H9 (cell line): ENCODE measurements at regions not wholly inside any gene's neighbourhood (a gene's known extent, or its start where the extent isn't known, plus 50 kb on each side); places are given as distances from the start of the nearest gene placed in this dataset.
A peak's percentile ranks its signal among the peaks of the same experiment; 100 is the strongest.

Source experiments
- DNase-seq: peaks from one replicate; pipeline ENCODE4 v3.0.0-alpha.2; 2017
- H2AFZ ChIP-seq: one replicate; pipeline ENCODE4 v1.6.1; 2013; ENCODE audit warnings: mild to moderate bottlenecking, low read length, control low read depth, moderate library complexity
- H2AK5ac ChIP-seq: 2 replicates; pipeline ENCODE4 v1.6.1; 2013; ENCODE audit warnings: low read length, control low read depth, mixed read lengths; ENCODE audit not compliant: insufficient read length
- H2BK120ac ChIP-seq: one replicate; pipeline ENCODE4 v1.6.1; 2013; ENCODE audit warnings: low read depth, mild to moderate bottlenecking, low read length, control low read depth, inconsistent platforms; ENCODE audit not compliant: poor library complexity, severe bottlenecking
- H2BK12ac ChIP-seq: 2 replicates; pipeline ENCODE4 v1.6.1; 2013; ENCODE audit warnings: low read length, control low read depth, mixed read lengths, low read depth; ENCODE audit not compliant: insufficient read length
- H2BK15ac ChIP-seq: 2 replicates; pipeline ENCODE4 v1.6.1; 2013; ENCODE audit warnings: low read depth, low read length, control low read depth
- H2BK20ac ChIP-seq: one replicate; pipeline ENCODE4 v1.6.1; 2013; ENCODE audit warnings: low read depth, mild to moderate bottlenecking, low read length, control low read depth, inconsistent platforms; ENCODE audit not compliant: poor library complexity, severe bottlenecking
- H2BK5ac ChIP-seq: 2 replicates; pipeline ENCODE4 v1.6.1; 2013; ENCODE audit warnings: low read length, control low read depth, mixed read lengths; ENCODE audit not compliant: insufficient read length
- H3K14ac ChIP-seq: 2 replicates; pipeline ENCODE4 v1.6.1; 2013; ENCODE audit warnings: low read length, control low read depth; ENCODE audit not compliant: insufficient read depth
- H3K18ac ChIP-seq: 2 replicates; pipeline ENCODE4 v1.6.1; 2013; ENCODE audit warnings: low read depth, mild to moderate bottlenecking, mixed read lengths, low read length, control low read depth; ENCODE audit not compliant: insufficient read length
- H3K23ac ChIP-seq: 2 replicates; pipeline ENCODE4 v1.6.1; 2013; ENCODE audit warnings: low read length, control low read depth, mixed read lengths, low read depth; ENCODE audit not compliant: insufficient read length
- H3K23me2 ChIP-seq: 2 replicates; pipeline ENCODE4 v1.6.1; 2013; ENCODE audit warnings: low read depth, mild to moderate bottlenecking, mixed read lengths, low read length, control low read depth; ENCODE audit not compliant: insufficient read length, poor library complexity, severe bottlenecking
- H3K27ac ChIP-seq: 2 replicates; pipeline ENCODE4 v1.5.1; 2013; ENCODE audit warnings: low read length, control low read depth, mixed read lengths, low read depth; ENCODE audit not compliant: insufficient read length
- H3K27me3 ChIP-seq: 2 replicates; pipeline ENCODE4 v1.6.1; 2013; ENCODE audit warnings: low read length, control low read depth, inconsistent platforms; ENCODE audit not compliant: insufficient read depth
- H3K4ac ChIP-seq: 2 replicates; pipeline ENCODE4 v1.6.1; 2013; ENCODE audit warnings: low read depth, mild to moderate bottlenecking, control low read depth, inconsistent platforms, low read length, moderate library complexity
- H3K4me1 ChIP-seq: 2 replicates; pipeline ENCODE4 v1.6.1; 2013; ENCODE audit warnings: low read length, control low read depth, inconsistent platforms; ENCODE audit not compliant: insufficient read depth
- H3K4me2 ChIP-seq: 2 replicates; pipeline ENCODE4 v1.6.1; 2013; ENCODE audit warnings: low read length, control low read depth, mixed read lengths; ENCODE audit not compliant: insufficient read length, insufficient read depth
- H3K56ac ChIP-seq: 2 replicates; pipeline ENCODE4 v1.6.1; 2013; ENCODE audit warnings: low read depth, mild to moderate bottlenecking, mixed read lengths, low read length, control low read depth; ENCODE audit not compliant: insufficient read length
- H3K79me1 ChIP-seq: 2 replicates; pipeline ENCODE4 v1.6.1; 2013; ENCODE audit warnings: low read depth, mild to moderate bottlenecking, moderate library complexity, low read length, control low read depth, inconsistent platforms; ENCODE audit not compliant: insufficient read depth, poor library complexity, severe bottlenecking
- H3K79me2 ChIP-seq: 2 replicates; pipeline ENCODE4 v1.6.1; 2013; ENCODE audit warnings: low read length, control low read depth, inconsistent platforms; ENCODE audit not compliant: insufficient read depth
- H3K9ac ChIP-seq: 2 replicates; pipeline ENCODE4 v1.6.1; 2013; ENCODE audit warnings: low read length, control low read depth, mixed read lengths; ENCODE audit not compliant: insufficient read length; ENCODE audit errors: extremely low read depth
- H3K9me3 ChIP-seq: one replicate; pipeline ENCODE4 v1.6.1; 2013; ENCODE audit warnings: low read depth, low read length, inconsistent platforms; ENCODE audit not compliant: control insufficient read depth
- H3T11ph ChIP-seq: one replicate; pipeline ENCODE4 v1.6.1; 2013; ENCODE audit warnings: mild to moderate bottlenecking, low read length, control low read depth, inconsistent platforms
- H4K20me1 ChIP-seq: one replicate; pipeline ENCODE4 v1.6.1; 2013; ENCODE audit not compliant: control insufficient read depth, insufficient read length, insufficient read depth
- H4K5ac ChIP-seq: 2 replicates; pipeline ENCODE4 v1.6.1; 2013; ENCODE audit warnings: low read depth, mild to moderate bottlenecking, mixed read lengths, low read length, control low read depth; ENCODE audit not compliant: insufficient read length
- H4K8ac ChIP-seq: replicated peaks from 2 replicates; pipeline ENCODE4 v1.6.1; 2013; ENCODE audit warnings: low read length, control low read depth, mixed read lengths, low read depth; ENCODE audit not compliant: insufficient read length
- H4K91ac ChIP-seq: 2 replicates; pipeline ENCODE4 v1.6.1; 2013; ENCODE audit warnings: low read depth, mild to moderate bottlenecking, moderate library complexity, mixed read lengths, low read length, control low read depth; ENCODE audit not compliant: insufficient read length
- H3K27ac Mint-ChIP-seq, 3 experiments: 2 replicates in 2 of 3; 3 replicates in 1 of 3; pipeline ENCODE4 v1.8.0; 2020 to 2021; ENCODE audit warnings: mixed read lengths in 3 of 3, mild to moderate bottlenecking in 1 of 3, moderate library complexity in 1 of 3
- H3K27me3 Mint-ChIP-seq: 2 replicates; pipeline ENCODE4 v1.8.0; 2021; ENCODE audit warnings: low read depth, mild to moderate bottlenecking, moderate library complexity, mixed read lengths
- H3K36me3 Mint-ChIP-seq, 3 experiments: 2 replicates in 2 of 3; 3 replicates in 1 of 3; pipeline ENCODE4 v1.8.0; 2020 to 2021; ENCODE audit warnings: low read depth in 3 of 3, mixed read lengths in 3 of 3; ENCODE audit not compliant: insufficient read depth in 1 of 3
- H3K4me1 Mint-ChIP-seq, 2 experiments: 2 replicates each; pipeline ENCODE4 v1.8.0; 2020; ENCODE audit warnings: mixed read lengths in 2 of 2
- H3K4me3 Mint-ChIP-seq, 2 experiments: 2 replicates in 1 of 2; 3 replicates in 1 of 2; pipeline ENCODE4 v1.8.0; 2020 to 2021; ENCODE audit warnings: mild to moderate bottlenecking in 2 of 2, mixed read lengths in 2 of 2, moderate library complexity in 1 of 2
- H3K9me3 Mint-ChIP-seq, 2 experiments: 2 replicates in 1 of 2; 3 replicates in 1 of 2; pipeline ENCODE4 v1.8.0; 2020; ENCODE audit warnings: mild to moderate bottlenecking in 2 of 2, mixed read lengths in 2 of 2, moderate library complexity in 1 of 2
- CTCF ChIP-seq: fragments of 200-600 bp; sonication (generic); conservative IDR thresholded peaks from 3 replicates; pipeline ENCODE4 v1.8.0; 2021; ENCODE audit warnings: antibody characterized with exemption, mild to moderate bottlenecking
- WGBS: extraction: QIAGEN DNeasy Blood & Tissue Kit; methylation state at CpG from one replicate; pipeline ENCODE4 v1.1.7; 2013; ENCODE audit warnings: missing lambda C conversion rate, low lambda C conversion rate, mixed read lengths; ENCODE audit not compliant: insufficient read length; ENCODE audit errors: extremely low coverage; 5-methylcytosine and 5-hydroxymethylcytosine counted together

- H3K23ac ChIP-seq = no peak overlapping the region
- no peak overlapping the region for H2BK12ac ChIP-seq
- H3K9me3 Mint-ChIP-seq = no peaks in the 10 kb centered on the region
These were observed 60.0 kb downstream of the DMAC1 start for GRCh38 chr9:7739595-7739994.

More at GRCh38 chr9:7739595-7739994, 60.0 kb downstream of the DMAC1 start:
- WGBS = no CpG with 5 or more reads among the region's 2 CpGs
- Histone ChIP-seq H3K9ac (no peak overlapping the region), H3K79me2 (no peaks in the 10 kb centered on the region), H3K4me1 (no peaks in the 10 kb centered on the region), H2BK120ac (no peak overlapping the region), H2AK5ac (no peak overlapping the region), H3K14ac (no peak overlapping the region), H4K91ac (no peak overlapping the region), H3K27ac (no peak overlapping the region), H3K23me2 (no peaks in the 10 kb centered on the region), H2BK15ac (no peak overlapping the region), H3K4ac (no peak overlapping the region), H3K56ac (no peak overlapping the region), H4K5ac (no peak overlapping the region), H2AFZ (no peak overlapping the region), H3T11ph (no peak overlapping the region), H3K27me3 (no peaks in the 10 kb centered on the region), H3K18ac (no peak overlapping the region), H3K79me1 (no peaks in the 10 kb centered on the region), H2BK20ac (no peak overlapping the region), H3K9me3 (no peaks in the 10 kb centered on the region), H3K4me2 (no peak overlapping the region), H2BK5ac (no peak overlapping the region), H4K8ac (no peak overlapping the region), H4K20me1 (no peaks in the 10 kb centered on the region)
- Mint-ChIP-seq H3K4me1 (peaks cover 4 to 6% of the 10 kb centered on the region in 2 experiments; a peak in 3 of 4 replicates), H3K4me3 (no peak overlapping the region), H3K36me3 (no peaks in the 10 kb centered on the region), H3K27me3 (no peaks in the 10 kb centered on the region; the same call in 1 of the 2 replicates), H3K27ac (peak overlapping the region in 1 of 3 experiments; percentile 77; a peak in 2 of 7 replicates)
- no peak for DNase-seq
- no peak for TF ChIP-seq CTCF
